ENCODE measurements at regions not wholly inside any gene's neighbourhood (a gene's known extent, or its start where the extent isn't known, plus 50 kb on each side); places are given as distances from the start of the nearest gene placed in this dataset.

DNA sequence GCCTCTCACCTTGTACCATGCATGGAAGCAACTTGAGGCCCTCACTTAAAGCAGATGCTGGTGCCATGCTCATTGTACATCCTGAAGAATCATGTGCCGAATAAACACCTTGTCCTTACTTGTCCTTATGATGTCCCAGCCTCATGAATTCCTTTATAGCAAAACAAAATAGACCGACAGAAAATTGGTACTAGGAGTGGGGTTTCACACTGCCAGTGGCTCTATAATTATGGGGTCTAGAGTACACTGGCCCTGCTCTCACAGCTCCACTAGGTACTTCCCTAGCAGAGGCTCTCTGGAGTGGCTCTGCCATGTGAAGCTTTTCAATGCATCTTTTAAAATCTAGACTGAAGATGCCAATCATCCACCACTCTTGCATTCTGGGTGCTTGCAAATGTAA lies 101.2 kb downstream of the HTR1B start:
- TF ChIP-seq POLR2A (IDR thresholded peaks at IDR 0.05; ENCODE audit: low read depth, low read length) (no peak), POLR2AphosphoS5 (IDR thresholded peaks at IDR 0.05; ENCODE audit: low read depth, low read length) (no peak)
